ENCODE measurements at regions not wholly inside any gene's neighbourhood (a gene's known extent, or its start where the extent isn't known, plus 50 kb on each side); places are given as distances from the start of the nearest gene placed in this dataset.
A peak's percentile ranks its signal among the peaks of the same experiment; 100 is the strongest.

DNA sequence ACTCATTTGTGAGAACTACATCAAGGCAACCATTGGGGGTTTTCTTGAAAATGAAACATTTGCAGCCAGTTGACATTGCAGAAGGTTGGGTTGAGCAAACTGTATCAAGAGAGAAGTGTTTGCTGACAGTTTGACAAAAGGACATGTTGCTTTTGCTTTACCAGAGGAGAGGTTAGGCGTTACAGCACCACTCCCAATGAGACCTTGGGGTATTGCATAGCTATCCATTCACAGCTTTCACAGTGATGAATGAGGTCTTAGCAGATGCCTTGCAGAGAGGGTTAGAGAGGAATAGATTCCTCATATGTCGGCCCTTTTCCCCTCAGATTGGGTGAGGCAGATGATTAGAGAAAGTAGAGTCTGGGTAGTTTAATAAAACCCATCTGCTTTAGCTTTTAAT is 988.9 kb upstream of the FLRT2 start:
- no peak for DNase-seq

DNA sequence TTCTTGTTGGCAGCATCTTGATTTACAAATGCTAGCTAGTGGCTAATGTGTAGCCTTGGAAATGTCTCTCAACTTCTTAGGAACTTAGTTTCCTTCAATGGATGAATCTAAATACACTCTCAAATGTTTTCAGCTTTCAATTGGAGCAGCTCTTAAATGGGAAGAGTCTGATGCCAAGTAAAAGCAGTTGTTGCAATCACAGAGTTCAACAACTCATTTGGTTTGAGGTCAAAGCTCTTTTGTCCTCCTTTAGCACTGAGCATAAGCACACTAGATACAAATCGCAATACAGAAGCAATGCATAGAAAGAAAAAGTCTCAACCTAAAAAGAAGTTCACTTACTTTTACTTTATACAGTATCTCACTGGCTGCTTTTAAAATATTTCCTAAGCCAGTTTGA is 986.1 kb upstream of the FLRT2 start:
- no peak for DNase-seq

DNA sequence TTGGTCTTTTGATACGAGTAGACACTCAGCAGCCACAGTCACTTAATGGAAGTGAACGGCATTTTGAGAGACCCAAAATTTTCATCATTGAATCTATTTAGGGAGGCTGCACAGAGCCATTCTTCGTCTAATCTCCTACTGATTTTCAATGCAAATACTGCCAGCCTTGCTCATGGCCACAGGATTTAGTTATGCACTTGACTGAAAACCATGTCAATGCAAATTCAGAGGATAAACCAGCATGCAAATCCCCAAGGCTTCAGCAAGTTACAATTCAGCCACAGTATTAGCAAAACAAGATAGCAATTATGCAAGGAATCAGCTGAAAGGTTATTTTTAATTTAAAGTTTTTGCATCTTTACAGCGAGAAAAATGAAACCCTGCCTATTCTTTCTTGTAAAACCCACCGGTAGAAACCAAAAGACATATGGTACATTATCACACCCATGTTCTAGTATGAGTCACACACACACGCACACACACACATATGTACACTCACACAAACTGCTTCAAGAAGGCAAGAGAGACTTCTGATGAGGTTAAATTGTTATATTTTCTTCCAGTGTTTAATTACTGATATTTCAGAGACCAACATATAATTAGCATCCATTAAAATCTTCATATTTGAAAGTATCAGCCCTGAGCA is 985.3 kb upstream of the FLRT2 start:
- peak in 2 of 58 donors; percentile 1 to 58 for DNase-seq

DNA sequence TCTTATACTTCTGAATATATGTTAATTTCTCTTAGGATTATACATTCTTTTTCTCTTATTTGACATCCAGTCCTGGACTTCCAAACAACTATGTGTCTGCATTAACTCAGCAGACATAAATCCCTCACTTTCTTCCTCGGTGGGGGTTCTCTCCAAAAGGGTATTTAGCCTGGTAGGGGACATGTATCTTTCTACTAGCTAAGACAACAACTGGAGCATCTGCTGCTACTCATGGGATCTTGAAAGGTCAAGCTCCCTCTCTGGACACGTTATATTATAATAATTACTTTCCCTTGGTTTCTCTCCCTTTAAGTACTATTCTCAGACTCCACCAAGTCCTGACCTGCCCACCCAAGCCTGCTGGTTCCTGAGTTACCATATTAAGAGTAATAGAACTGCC is 983.7 kb upstream of the FLRT2 start:
- DNase-seq: no peak

DNA sequence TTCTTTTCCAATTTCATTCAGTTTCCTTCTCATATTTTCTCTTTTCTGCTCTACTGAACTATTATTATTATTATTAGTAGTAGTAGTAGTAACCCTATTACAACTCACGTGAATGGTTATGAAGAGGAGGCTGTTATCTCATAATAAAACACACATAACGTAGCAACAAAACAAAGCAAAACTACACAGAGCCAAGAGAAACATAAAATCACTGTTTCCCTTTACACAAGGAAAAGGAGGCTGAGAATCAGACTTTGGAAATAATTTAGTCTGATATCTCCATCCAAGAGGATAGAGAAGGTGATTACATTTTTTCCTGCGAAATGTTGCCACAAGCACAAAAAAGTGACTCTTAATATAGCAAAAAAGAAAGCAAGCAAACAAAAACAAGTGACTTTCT is 975.8 kb upstream of the FLRT2 start:
- no peak for DNase-seq

DNA sequence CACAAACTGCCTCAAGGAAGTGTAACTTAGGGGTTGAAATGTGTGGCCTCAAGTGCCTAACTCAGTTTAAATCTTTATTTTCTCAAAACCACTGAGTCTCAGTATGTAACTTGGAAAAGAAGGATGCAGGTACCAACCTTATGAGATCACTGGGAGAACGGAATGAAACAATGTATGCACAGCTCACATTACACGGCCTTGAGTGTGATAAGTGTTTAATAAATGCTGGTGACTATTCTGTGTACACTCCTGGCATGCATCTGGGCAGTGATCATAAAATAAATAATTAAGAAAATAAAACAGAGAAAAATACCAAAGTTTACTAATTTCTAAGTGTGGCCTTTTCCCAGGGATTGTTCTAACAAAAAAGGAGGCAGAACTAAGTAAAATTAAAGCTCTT is 974.5 kb upstream of the FLRT2 start:
- DNase-seq: no peak

DNA sequence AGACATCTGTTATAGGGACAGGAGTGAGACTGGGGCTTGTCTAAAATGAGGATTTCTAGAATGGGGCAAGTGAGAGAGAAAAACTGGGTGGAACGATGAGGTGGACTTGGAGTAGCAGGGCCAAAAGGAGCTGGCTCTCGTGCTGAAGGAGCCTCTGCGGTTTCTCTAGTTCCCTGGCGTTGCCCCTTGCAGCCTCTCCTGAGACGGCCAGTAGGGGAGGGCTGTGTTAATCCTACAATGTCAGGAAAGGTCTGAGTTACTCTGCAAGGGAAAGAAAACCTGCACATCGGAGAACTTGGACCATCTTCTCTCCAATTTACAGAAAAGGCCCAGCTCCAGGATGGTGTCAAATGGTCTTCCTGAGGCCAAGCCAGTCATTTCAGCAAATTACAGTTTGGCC is 963.8 kb upstream of the FLRT2 start:
- no peak for DNase-seq

DNA sequence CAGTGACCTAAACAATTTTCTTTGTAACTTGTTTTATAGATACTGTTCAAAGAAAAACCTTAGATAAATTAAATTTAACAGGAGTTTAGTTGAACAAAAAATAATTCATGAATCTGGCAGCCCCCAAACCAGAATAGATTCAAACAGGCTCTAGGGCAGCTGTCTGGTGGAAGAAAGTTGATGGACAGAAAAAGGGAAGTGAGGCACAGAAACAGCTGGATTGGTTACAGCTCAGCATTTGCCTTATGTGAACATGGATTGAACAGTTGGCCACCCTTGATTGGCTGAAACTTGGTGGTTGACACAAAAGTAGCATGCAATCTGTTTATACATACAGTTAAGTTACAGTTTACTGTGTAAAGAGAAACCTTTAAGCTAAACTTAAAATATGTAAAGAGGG is 954.3 kb upstream of the FLRT2 start:
- DNase-seq: no peak

DNA sequence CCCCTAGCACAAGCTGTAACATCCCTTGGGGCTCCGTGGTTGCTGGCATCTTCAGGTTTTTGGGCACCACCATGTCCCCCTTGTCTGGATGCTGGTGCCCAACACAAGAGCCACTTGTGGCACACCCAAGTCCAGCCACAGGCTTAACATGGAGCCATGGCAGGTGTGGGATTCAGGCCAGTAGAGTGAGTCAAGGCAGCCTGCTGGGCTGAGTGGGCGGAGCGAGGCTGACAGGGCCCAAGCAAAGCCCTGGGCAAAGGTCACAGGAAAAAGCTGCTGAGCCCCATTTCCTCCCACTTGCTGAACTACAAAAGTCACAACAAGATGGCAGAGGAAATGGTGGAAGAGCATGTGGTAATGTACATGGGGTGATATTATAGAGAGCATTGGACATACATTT is 950.7 kb upstream of the FLRT2 start:
- DNase-seq: no peak

DNA sequence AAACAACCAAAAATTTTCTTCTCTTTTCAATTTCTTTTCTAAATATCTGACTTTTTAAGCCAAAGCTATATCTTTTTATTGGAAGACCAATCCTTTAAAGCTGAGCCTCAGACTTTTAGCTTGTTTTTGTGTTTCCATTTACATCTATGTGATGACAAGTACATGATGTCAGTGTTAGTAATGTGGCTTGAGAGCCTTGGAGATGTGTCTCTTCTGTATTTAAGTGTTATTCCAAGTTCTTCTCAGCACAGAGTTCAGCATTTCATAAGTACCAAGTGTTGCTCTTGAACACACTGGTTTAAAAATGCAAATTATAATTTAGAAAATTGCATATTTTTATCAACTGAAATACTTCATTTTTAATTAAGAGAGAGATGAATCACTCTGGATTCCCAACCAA is 948.9 kb upstream of the FLRT2 start:
- no peak for DNase-seq

DNA sequence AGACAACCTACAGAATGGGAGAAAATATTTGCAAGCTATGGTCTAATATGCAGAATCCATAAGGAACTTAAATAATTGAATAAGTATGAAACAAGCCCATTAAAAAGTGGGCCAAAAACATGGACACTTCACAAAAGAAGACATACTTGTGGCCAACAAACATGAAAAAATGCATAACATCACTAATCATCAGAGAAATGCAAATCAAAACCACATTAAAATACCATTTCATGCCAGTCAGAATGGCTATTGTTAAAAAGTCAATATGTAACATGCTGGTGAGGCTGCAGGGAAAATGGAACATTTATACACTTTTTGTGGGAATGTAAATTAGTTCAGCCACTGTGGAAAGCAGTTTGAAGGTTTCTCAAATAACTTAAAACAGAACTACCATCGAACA is 945.4 kb upstream of the FLRT2 start:
- DNase-seq: no peak

DNA sequence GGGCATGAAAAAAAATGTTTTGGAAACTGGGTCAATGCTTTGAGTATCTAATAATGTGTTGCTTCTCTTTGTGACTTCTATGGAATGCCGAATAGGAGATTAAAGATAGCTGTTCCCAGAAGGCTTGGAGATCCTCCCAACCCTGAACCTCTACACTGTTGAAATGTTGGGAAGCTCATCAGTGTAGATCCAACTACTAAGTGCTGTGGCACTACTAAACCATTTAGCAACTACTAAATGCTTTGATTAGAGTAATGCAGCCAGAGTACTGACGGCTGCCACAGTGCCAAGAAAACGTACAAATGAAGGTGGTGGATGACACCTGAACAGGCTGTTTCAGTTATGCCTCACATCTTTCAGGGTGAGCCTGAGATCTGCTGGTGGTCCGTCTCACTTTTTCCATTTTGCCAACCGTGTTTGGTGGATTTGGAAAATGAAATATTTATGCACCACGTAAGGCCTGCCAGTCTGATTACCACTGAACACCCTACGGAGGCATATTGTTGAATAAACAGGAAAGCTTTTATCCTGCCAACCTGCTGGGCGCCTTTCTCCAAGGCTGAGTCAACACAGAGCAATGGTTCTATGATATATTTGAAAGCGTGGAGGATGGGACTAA is 938.0 kb upstream of the FLRT2 start:
- DNase-seq: no peak

DNA sequence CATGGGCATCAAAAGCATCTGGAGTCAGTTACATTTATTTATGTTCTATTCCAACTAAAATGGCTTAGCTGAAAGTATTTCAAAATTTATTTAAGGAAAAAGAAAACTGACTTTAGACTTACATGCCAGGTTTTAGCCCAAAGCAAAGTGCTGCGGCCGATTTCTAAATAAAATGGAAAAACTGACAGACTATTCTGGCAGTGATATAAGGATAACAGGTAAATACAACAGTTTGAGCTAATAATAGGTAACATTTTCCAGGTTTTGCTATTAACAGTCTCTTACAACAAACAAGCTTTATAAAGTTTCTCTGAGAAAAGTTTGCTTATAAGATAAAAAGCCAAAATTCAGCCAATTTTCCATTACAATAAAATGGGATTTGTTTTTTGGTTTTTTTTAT is 937.2 kb upstream of the FLRT2 start:
- no peak for DNase-seq

DNA sequence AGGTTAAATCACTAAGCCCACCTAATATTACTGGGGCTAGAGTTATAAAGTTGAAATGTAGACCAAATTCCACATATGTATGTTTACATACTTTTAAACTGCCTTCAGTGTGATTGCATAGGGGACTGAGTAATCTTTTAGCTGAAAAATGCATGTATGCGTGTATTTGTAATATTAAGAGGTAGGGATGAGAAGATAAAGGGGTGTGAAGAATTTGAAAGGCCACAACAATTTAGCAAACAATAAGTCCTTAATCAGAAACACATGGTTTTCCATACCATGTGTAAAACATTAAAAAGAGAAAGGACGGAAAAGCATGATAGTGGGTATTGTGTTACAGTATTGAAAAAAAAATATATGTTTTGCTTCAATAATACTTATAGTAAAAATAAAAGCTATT is 919.9 kb upstream of the FLRT2 start:
- no peak for DNase-seq

DNA sequence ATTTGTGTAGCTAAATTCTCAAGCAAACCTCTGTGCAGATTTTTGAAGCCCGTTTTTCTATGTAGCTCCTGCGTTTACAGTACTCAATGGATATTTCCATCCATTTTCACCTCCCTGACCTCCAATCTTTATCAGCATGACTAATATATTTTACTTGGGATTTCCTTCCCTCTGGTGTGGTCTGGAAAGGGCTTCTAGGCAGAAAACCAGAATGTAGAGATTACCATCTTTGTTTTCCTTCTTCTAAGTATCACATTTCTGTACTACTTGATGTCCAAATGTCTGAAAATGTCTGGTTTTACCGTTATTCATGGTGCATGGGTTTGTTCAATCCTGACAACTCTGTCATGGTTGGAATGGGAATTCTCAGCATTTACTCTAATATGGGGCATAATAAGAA is 907.6 kb upstream of the FLRT2 start:
- no peak for DNase-seq

DNA sequence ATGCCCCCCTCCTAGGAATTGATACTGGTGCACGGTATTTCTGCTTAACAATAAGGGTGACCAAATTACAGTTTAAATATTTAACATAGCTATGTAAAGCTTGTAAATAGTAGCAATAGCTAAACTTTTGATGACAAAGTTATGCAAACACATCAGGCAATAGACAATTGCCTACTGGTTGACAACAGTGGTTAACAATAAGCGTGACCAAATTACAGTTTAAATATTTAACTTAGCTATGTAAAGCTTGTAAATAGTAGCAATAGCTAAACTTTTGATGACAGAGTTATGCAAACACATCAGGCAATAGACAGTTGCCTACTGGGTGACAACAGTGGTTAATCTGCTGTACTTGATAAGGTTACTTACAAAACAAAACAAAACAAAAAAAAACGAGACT is 886.5 kb upstream of the FLRT2 start:
- DNase-seq: no peak

DNA sequence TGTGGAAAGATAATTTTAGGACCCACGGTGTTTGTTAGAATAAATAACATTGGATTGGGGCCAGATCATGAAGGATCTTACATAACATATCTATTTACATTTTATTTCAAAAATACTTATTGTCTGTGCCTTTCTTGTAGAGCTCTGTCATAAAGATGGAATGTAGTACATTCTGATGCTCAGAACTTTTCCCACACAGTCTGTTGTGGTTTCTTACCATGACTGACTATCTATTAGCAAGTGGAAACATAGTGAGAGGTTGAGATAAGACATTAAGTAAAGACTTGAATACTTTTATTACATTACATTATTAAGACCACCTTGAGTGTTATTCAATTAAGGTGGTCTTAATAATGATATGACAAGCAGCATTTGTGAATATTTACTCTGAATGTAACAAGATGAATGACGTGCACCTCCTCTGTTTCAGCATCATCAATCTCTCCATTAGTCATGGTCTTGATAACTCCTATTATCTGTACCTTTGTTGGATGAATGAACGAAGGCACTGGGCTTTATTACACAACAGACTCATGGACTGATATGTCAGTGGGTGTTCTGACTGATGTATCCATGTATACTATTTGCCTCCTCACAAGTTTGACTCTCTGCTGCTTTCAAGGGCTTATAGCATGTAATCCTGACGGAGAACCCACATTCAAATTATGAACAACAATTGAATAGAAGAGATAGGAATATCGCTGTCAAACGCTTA is 883.0 kb upstream of the FLRT2 start:
- no peak for DNase-seq

DNA sequence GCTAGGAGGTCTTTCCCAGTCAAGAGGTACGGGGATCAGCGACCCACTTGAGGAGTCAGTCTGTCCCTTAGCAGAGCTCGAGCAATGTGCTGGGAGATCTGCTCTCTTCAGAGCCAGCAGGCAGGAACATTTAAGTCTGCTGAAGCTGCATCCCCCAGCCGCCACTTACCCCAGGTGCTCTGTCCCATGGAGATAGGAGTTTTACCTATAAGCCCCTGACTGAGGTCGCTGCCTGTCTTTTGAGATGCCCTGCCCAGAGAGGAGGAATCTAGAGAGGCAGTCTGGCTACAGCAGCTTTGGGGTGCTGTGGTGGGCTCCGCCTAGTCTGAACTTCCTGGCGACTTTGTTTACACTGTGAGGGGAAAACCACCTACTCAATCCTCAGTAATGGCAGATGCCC is 874.9 kb upstream of the FLRT2 start:
- no peak for DNase-seq

DNA sequence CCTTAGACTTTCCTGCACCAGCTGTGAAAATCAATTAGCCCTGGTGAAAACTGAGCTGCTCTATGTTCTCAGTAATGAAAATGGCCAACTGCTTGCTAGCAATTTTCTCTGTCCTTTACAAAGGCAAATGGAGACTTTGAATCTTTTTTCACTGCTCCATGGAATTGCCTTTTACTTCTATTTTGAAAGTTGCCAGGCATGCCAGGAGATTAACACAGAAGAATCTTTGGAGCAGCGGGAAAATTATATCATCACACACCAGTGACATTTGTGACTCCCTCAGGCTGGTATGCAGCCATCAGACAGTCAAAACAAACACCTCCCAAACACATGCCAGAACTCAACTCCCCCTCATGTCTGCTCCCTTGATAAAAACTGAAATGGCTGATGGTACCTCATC is 872.0 kb upstream of the FLRT2 start:
- DNase-seq: peak in 1 of 58 donors; percentile 12

DNA sequence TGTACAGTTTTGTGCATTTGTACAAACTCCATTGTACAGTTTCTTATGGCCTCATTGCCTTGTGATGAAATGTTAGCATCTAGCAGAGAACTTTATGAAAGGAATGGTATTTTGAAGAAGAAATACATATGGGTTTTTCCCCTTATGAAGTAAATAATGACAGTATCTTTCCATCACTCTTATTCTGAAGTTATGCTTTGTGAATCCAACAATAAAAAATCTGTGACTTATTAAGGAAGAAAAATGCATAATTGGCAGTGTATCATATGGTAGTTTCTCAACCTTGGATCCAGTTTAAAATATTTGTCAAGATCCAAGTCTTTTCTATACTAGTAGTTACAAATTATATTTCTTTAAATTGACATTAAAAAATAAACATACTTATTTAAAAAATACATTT is 859.1 kb upstream of the FLRT2 start:
- DNase-seq: no peak

DNA sequence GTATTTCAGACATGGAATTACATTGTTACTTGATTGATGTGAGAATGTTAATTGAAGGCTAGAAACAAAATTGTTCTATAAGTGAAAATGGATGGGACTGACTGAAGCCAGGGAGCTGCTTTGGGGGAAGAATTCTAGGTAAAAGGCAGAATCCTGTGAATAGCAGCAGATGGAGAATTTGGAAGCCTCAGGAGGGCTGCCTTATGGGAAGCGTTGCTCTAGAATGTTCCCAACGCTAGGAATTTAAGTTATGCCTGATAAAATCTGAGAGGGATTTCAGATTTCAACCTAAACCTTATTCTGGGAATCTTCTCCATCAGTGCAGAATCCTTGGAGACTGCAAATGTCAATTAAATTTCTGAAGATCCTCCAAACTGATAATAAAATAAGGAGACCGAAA is 858.2 kb upstream of the FLRT2 start:
- no peak for DNase-seq

DNA sequence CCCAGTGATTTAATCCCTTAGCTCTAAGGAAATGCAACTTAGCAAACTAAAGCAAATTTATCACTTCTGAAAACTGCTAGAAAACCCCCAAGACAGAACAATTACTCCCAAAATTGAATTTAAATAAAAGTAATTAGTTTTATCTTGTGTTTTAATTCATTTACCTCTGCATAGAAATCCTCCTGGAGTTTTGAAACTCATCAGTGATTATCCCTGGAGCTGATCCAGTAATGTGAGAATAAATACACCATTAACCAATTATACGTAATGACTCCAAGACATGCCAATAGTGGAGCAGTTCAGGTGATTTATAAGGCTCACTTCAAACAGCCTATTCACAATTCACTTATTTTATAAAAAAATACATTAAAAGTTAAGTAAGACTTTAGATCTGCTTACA is 855.3 kb upstream of the FLRT2 start:
- DNase-seq: no peak

DNA sequence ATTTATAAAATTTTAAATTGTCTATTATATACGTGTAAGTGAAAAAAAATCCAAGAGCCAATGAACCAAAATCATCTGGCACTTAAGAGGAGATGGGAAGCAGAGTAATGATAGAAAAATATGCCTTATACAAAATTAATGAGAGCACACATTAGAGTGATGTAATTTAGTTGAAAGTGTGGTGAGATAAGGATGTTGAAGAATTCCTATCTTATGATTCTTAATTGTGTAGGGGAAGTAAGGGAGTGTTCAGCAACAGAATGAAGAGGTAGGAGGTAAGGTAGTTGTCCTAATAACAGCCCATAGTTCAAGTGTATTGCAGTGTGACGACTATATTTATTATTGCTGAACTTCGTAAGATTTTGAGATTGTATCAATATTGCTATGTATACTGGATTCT is 843.4 kb upstream of the FLRT2 start:
- DNase-seq: no peak
